HCT116 (cell line): ENCODE measurements at regions not wholly inside any gene's neighbourhood (a gene's known extent, or its start where the extent isn't known, plus 50 kb on each side); places are given as distances from the start of the nearest gene placed in this dataset.

Experiments
- ATAC-seq: fragments of 200-7000 bp; cut with Tn5 transposase; 2 replicates; pipeline ENCODE4 v1.9.1; 2020; ENCODE audit warnings: mild to moderate bottlenecking, moderate library complexity
- BruUV-seq: library from RNA; stranded (reverse); fragments of 400-500 nt; replicated peaks from 2 replicates; lab custom pipeline; 2021; lab: Mats Ljungman, UMichigan
- CTCF ChIA-PET: fragments of 300-600 bp; sonication (Branson Sonifier 250); formaldehyde crosslinking; loops from one replicate; lab custom pipeline; 2021; ENCODE audit warnings: antibody characterized with exemption; lab: Charles Lee
- POLR2A ChIA-PET: fragments of 300-600, 350-600 bp; sonication (Branson Sonifier 250); formaldehyde crosslinking; loops from one replicate; lab custom pipeline; 2021; ENCODE audit warnings: antibody characterized with exemption; lab: Charles Lee
- RAD21 ChIA-PET, 2 experiments: fragments of 300-600 bp; sonication (Branson Sonifier 250); formaldehyde crosslinking; loops; one replicate each; lab custom pipeline; 2023; ENCODE audit warnings: low total read pairs in 2 of 2; ENCODE audit not compliant: uncharacterized antibody in 2 of 2, unreplicated experiment in 2 of 2, low non-redundant PET in 1 of 2; lab: Charles Lee
- DNase-seq: peaks from one replicate; pipeline ENCODE4 v3.0.0-alpha.2; 2010; ENCODE audit warnings: low read depth, low spot score
- H2AFZ ChIP-seq: fragments of 200-600 bp; shearing (Covaris generic), sonication (generic); 2 replicates; pipeline ENCODE4 v1.6.1; 2017; ENCODE audit warnings: low read depth, mixed run types, mixed read lengths, antibody characterized with exemption, low read length; ENCODE audit not compliant: poor library complexity, severe bottlenecking
- H3K27ac ChIP-seq: 2 replicates; pipeline ENCODE4 v1.5.1; 2012; ENCODE audit warnings: low read depth, low read length
- H3K27me3 ChIP-seq: fragments of 200-600 bp; sonication (generic); 2 replicates; pipeline ENCODE4 v1.6.1; 2016; ENCODE audit warnings: mixed run types, low read length, mixed read lengths; ENCODE audit not compliant: insufficient read depth
- H3K36me3 ChIP-seq, 2 experiments: fragments of 200-500 bp in 1 of 2; fragments of 200-600 bp in 1 of 2; sonication (Bioruptor generic) in 1 of 2; sonication (generic) in 1 of 2; 2 replicates each; pipeline versions ENCODE4 v1.5.1 to v1.6.1; 2014 to 2016; ENCODE audit warnings: low read length in 2 of 2, inconsistent platforms in 1 of 2, mixed read lengths in 1 of 2, mixed run types in 1 of 2; ENCODE audit not compliant: insufficient read depth in 2 of 2, control insufficient read depth in 1 of 2
- H3K4me1 ChIP-seq, 2 experiments: fragments of 200-600 bp in 1 of 2; sonication (generic) in 1 of 2; 2 replicates each; pipeline versions ENCODE4 v1.5.1 to v1.6.1; 2012 to 2017; ENCODE audit warnings: low read length in 2 of 2, inconsistent platforms in 1 of 2, mild to moderate bottlenecking in 1 of 2, mixed read lengths in 1 of 2, mixed run types in 1 of 2, moderate library complexity in 1 of 2; ENCODE audit not compliant: insufficient read depth in 2 of 2, control insufficient read depth in 1 of 2
- H3K4me2 ChIP-seq: fragments of 200-600 bp; sonication (generic); 2 replicates; pipeline ENCODE4 v1.6.1; 2017; ENCODE audit warnings: mixed run types, low read length, mixed read lengths
- H3K4me3 ChIP-seq, 2 experiments: fragments of 200-600 bp in 1 of 2; sonication (generic) in 1 of 2; replicated peaks in 1 of 2; 2 replicates each; pipeline ENCODE4 v1.5.1; 2011 to 2016; ENCODE audit warnings: low read length in 2 of 2, control low read depth in 1 of 2, low read depth in 1 of 2, mild to moderate bottlenecking in 1 of 2, mixed read lengths in 1 of 2, mixed run types in 1 of 2
- H3K79me2 ChIP-seq: fragments of 200-600 bp; sonication (generic); 2 replicates; pipeline ENCODE4 v1.6.1; 2017; ENCODE audit warnings: mild to moderate bottlenecking, mixed run types, low read length, moderate library complexity, mixed read lengths; ENCODE audit not compliant: insufficient read depth
- H3K9ac ChIP-seq: fragments of 200-600 bp; sonication (generic); 2 replicates; pipeline ENCODE4 v1.6.1; 2016; ENCODE audit warnings: low read length, mixed read lengths
- H3K9me2 ChIP-seq: fragments of 200-600 bp; sonication (generic), shearing (Covaris generic); 2 replicates; pipeline ENCODE4 v1.6.1; 2017; ENCODE audit warnings: mixed run types, mild to moderate bottlenecking, moderate library complexity; ENCODE audit not compliant: insufficient read depth
- H3K9me3 ChIP-seq, 2 experiments: fragments of 200-500 bp in 1 of 2; fragments of 200-600 bp in 1 of 2; sonication (Bioruptor generic) in 1 of 2; sonication (generic) in 1 of 2; 2 replicates each; pipeline ENCODE4 v1.6.1; 2014 to 2017; ENCODE audit warnings: low read length in 2 of 2, mixed read lengths in 2 of 2, inconsistent platforms in 1 of 2, low read depth in 1 of 2, mild to moderate bottlenecking in 1 of 2, mixed run types in 1 of 2, moderate library complexity in 1 of 2; ENCODE audit not compliant: control insufficient read depth in 1 of 2, insufficient read depth in 1 of 2
- H4K20me1 ChIP-seq: fragments of 200-600 bp; sonication (generic), shearing (Covaris generic); 2 replicates; pipeline ENCODE4 v1.6.1; 2017; ENCODE audit warnings: mixed run types, mild to moderate bottlenecking, moderate library complexity; ENCODE audit not compliant: insufficient read depth
- CBX3 ChIP-seq: IDR thresholded peaks from 2 replicates; pipeline ENCODE4 v1.6.1; 2012; ENCODE audit warnings: low read depth
- CEBPB ChIP-seq: IDR thresholded peaks from 2 replicates; pipeline ENCODE4 v1.6.1; 2012; ENCODE audit warnings: low read depth
- ELF1 ChIP-seq: IDR thresholded peaks from 2 replicates; pipeline ENCODE4 v1.6.1; 2012; ENCODE audit warnings: low read depth, borderline replicate concordance
- EZH2 ChIP-seq: fragments of 200-600 bp; sonication (generic); IDR thresholded peaks from 2 replicates; pipeline ENCODE4 v1.6.1; 2017; ENCODE audit warnings: antibody characterized with exemption, mixed run types
- EZH2phosphoT487 ChIP-seq: fragments of 200-600 bp; IDR thresholded peaks from 2 replicates; pipeline ENCODE4 v1.6.1; 2018; ENCODE audit warnings: antibody characterized with exemption, borderline replicate concordance
- FOSL1 ChIP-seq: IDR thresholded peaks from 2 replicates; pipeline ENCODE4 v1.6.1; 2012; ENCODE audit warnings: low read depth
- JUND ChIP-seq: IDR thresholded peaks from 2 replicates; pipeline ENCODE4 v1.6.1; 2012
- POLR2A ChIP-seq: IDR thresholded peaks from 2 replicates; pipeline ENCODE4 v1.7.0; 2011; ENCODE audit warnings: borderline replicate concordance; ENCODE audit not compliant: insufficient read depth, insufficient read length; ENCODE audit errors: extremely low read depth
- POLR2AphosphoS5 ChIP-seq: IDR thresholded peaks from 2 replicates; pipeline ENCODE4 v1.6.1; 2011; ENCODE audit warnings: mild to moderate bottlenecking, low read depth, low read length, moderate library complexity
- RAD21 ChIP-seq: IDR thresholded peaks from 2 replicates; pipeline ENCODE4 v1.6.1; 2012; ENCODE audit warnings: low read depth, mild to moderate bottlenecking
- SIN3A ChIP-seq: IDR thresholded peaks from 2 replicates; pipeline ENCODE4 v1.6.1; 2012; ENCODE audit warnings: low read depth
- SP1 ChIP-seq: IDR thresholded peaks from 2 replicates; pipeline ENCODE4 v1.6.1; 2012; ENCODE audit warnings: low read depth
- SRF ChIP-seq: IDR thresholded peaks from 2 replicates; pipeline ENCODE4 v1.6.1; 2012; ENCODE audit warnings: low read depth
- YY1 ChIP-seq: IDR thresholded peaks from 2 replicates; pipeline ENCODE4 v1.6.1; 2011; ENCODE audit warnings: low read length, low read depth, moderate library complexity, mild to moderate bottlenecking; ENCODE audit not compliant: insufficient replicate concordance; ENCODE audit errors: extremely low read depth
- ZNF274 ChIP-seq: fragments of 200-500 bp; sonication (Bioruptor generic); IDR thresholded peaks from 2 replicates; pipeline ENCODE4 v1.6.1; 2014; ENCODE audit warnings: mild to moderate bottlenecking, low read depth, low read length, inconsistent platforms
- intact Hi-C: fragments of 100-400 bp; cut with micrococcal nuclease; formaldehyde crosslinking; loops from 2 replicates; pipeline ENCODE4 v1.10.0; 2022
- TF ChIP-seq, protein P1 (sequence below): IDR thresholded peaks from 2 replicates; pipeline ENCODE4 v1.6.1; 2012
- TF ChIP-seq, protein P2 (sequence below), 3 experiments: fragments of 200-600 bp in 1 of 3; sonication (generic) in 1 of 3; IDR thresholded peaks in 2 of 3; conservative IDR thresholded peaks in 1 of 3; 2 replicates each; pipeline ENCODE4 v1.5.1; 2012 to 2017; ENCODE audit warnings: low read depth in 2 of 3, low read length in 2 of 3, antibody characterized with exemption in 1 of 3, borderline replicate concordance in 1 of 3, control low read depth in 1 of 3, mild to moderate bottlenecking in 1 of 3, mixed read lengths in 1 of 3, mixed run types in 1 of 3, moderate library complexity in 1 of 3; ENCODE audit not compliant: insufficient read depth in 1 of 3
- TF ChIP-seq, protein P3 (sequence below): IDR thresholded peaks from 2 replicates; pipeline ENCODE4 v1.6.1; 2012
- TF ChIP-seq, protein P4 (sequence below): IDR thresholded peaks from 2 replicates; pipeline ENCODE4 v1.6.1; 2011; ENCODE audit warnings: mild to moderate bottlenecking, low read length, moderate library complexity; ENCODE audit not compliant: insufficient replicate concordance; ENCODE audit errors: extremely low read depth

DNA sequence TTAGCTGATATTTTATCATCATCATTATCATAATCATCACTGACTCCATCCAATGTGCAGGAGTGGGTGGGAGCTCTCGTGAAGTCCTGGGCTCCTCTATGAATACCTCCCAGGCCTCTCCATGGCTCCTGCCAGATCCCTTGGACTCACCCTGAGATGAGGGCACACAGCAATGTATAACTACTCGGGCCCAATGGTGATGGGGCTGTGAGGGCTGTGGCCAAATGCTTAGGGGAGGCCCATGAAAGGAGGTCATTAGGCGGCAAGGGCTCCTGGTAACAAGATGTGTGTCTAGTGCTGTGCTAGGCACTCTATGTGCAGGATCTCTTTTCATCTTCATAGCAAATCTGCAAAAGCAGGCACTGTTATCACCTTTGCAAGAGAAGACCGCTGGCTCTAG, 270.9 kb downstream of the GLRX3 start:
- no peak for TF ChIP-seq JUND
- TF ChIP-seq, protein P1, sequence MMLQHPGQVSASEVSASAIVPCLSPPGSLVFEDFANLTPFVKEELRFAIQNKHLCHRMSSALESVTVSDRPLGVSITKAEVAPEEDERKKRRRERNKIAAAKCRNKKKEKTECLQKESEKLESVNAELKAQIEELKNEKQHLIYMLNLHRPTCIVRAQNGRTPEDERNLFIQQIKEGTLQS, result no peak
- no peak for TF ChIP-seq SRF
- TF ChIP-seq, protein P2, sequence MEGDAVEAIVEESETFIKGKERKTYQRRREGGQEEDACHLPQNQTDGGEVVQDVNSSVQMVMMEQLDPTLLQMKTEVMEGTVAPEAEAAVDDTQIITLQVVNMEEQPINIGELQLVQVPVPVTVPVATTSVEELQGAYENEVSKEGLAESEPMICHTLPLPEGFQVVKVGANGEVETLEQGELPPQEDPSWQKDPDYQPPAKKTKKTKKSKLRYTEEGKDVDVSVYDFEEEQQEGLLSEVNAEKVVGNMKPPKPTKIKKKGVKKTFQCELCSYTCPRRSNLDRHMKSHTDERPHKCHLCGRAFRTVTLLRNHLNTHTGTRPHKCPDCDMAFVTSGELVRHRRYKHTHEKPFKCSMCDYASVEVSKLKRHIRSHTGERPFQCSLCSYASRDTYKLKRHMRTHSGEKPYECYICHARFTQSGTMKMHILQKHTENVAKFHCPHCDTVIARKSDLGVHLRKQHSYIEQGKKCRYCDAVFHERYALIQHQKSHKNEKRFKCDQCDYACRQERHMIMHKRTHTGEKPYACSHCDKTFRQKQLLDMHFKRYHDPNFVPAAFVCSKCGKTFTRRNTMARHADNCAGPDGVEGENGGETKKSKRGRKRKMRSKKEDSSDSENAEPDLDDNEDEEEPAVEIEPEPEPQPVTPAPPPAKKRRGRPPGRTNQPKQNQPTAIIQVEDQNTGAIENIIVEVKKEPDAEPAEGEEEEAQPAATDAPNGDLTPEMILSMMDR (IDR thresholded peaks at IDR 0.05 in 2 of 3, conservative IDR thresholded peaks at IDR 0.05 in 1 of 3; ENCODE audit: borderline replicate concordance in 1 of 3, insufficient read depth in 1 of 3, low read depth in 2 of 3, low read length in 2 of 3), result no peak
- TF ChIP-seq POLR2AphosphoS5, result no peak
- TF ChIP-seq EZH2phosphoT487, result no peak
- no peak for TF ChIP-seq CBX3
- TF ChIP-seq POLR2A, result no peak
- TF ChIP-seq ELF1, result no peak
- no peak for TF ChIP-seq FOSL1
- TF ChIP-seq CEBPB, result no peak
- TF ChIP-seq ZNF274, result no peak
- TF ChIP-seq, protein P3, sequence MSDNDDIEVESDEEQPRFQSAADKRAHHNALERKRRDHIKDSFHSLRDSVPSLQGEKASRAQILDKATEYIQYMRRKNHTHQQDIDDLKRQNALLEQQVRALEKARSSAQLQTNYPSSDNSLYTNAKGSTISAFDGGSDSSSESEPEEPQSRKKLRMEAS, result no peak
- no peak for TF ChIP-seq SIN3A
- no peak for TF ChIP-seq RAD21
- TF ChIP-seq EZH2, result no peak
- TF ChIP-seq SP1, result no peak
- no peak for TF ChIP-seq YY1
- TF ChIP-seq, protein P4, sequence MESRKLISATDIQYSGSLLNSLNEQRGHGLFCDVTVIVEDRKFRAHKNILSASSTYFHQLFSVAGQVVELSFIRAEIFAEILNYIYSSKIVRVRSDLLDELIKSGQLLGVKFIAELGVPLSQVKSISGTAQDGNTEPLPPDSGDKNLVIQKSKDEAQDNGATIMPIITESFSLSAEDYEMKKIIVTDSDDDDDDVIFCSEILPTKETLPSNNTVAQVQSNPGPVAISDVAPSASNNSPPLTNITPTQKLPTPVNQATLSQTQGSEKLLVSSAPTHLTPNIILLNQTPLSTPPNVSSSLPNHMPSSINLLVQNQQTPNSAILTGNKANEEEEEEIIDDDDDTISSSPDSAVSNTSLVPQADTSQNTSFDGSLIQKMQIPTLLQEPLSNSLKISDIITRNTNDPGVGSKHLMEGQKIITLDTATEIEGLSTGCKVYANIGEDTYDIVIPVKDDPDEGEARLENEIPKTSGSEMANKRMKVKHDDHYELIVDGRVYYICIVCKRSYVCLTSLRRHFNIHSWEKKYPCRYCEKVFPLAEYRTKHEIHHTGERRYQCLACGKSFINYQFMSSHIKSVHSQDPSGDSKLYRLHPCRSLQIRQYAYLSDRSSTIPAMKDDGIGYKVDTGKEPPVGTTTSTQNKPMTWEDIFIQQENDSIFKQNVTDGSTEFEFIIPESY, result no peak
- TF ChIP-seq, all 23 proteins: peak for 0
- H3K27ac ChIP-seq, result no peak overlapping the region
- H2AFZ ChIP-seq, result no peak overlapping the region
- no peaks in the 10 kb centered on the region for H3K9me3 ChIP-seq
- POLR2A ChIA-PET, result no interaction called here
- intact Hi-C loops, result no loop called here
- no TSS peak for BruUV-seq
- H3K9ac ChIP-seq, result no peak overlapping the region
- no peaks in the 10 kb centered on the region for H3K36me3 ChIP-seq
- no peaks in the 10 kb centered on the region for H3K9me2 ChIP-seq
- H3K4me2 ChIP-seq, result no peak overlapping the region
- no peaks in the 10 kb centered on the region for H4K20me1 ChIP-seq
- CTCF ChIA-PET, result no interaction called here
- H3K27me3 ChIP-seq, result 0 out of 2 replicates have a peak, but pooled peaks cover 5% of the 10 kb centered on the region
- no peaks in the 10 kb centered on the region for H3K79me2 ChIP-seq
- ATAC-seq, result no peak
- no peak for DNase-seq
- H3K4me1 ChIP-seq, result no peaks in the 10 kb centered on the region
- H3K4me3 ChIP-seq, result no peak overlapping the region
- RAD21 ChIA-PET, result no interaction called here
